Activated CD4-positive, alpha-beta T cell treated with anti-CD3 and anti-CD28 coated beads for 48 hours (primary cell): ENCODE measurements at regions not wholly inside any gene's neighbourhood (a gene's known extent, or its start where the extent isn't known, plus 50 kb on each side); places are given as distances from the start of the nearest gene placed in this dataset.
A peak's percentile ranks its signal among the peaks of the same experiment; 100 is the strongest.

Experiments
- DNase-seq: peaks from one replicate; pipeline ENCODE4 v3.0.0-alpha.2; 2020

GRCh38 chr12:93107514-93108312 is 178.6 kb upstream of the EEA1 start:
- DNase-seq: no peak

GRCh38 chr12:93108985-93109384 is 179.9 kb upstream of the EEA1 start:
- no peak for DNase-seq

GRCh38 chr12:93109551-93110203 is 180.6 kb upstream of the EEA1 start:
- DNase-seq: peak; percentile 60

- no peak for DNase-seq
Measured at GRCh38 chr12:93111773-93112172, 182.7 kb upstream of the EEA1 start.

GRCh38 chr12:93113317-93114006 is 184.4 kb upstream of the EEA1 start:
- no peak for DNase-seq

GRCh38 chr12:93115198-93115601 is 186.1 kb upstream of the EEA1 start:
- DNase-seq: no peak

- DNase-seq: no peak
Measured at GRCh38 chr12:93115646-93116045, 186.6 kb upstream of the EEA1 start.

- DNase-seq: no peak
Measured at GRCh38 chr12:93116632-93117031, 187.5 kb upstream of the EEA1 start.

- DNase-seq: no peak
Measured at GRCh38 chr12:93121729-93122488, 192.8 kb upstream of the EEA1 start.

GRCh38 chr12:93122569-93123091 is 193.5 kb upstream of the EEA1 start:
- no peak for DNase-seq

GRCh38 chr12:93125126-93125525 is 196.0 kb upstream of the EEA1 start:
- DNase-seq: no peak

GRCh38 chr12:93126069-93126474 is 197.0 kb upstream of the EEA1 start:
- DNase-seq: no peak

- DNase-seq: no peak
Measured at GRCh38 chr12:93127107-93127560, 198.0 kb upstream of the EEA1 start.

GRCh38 chr12:93127582-93128331 is 198.7 kb upstream of the EEA1 start:
- no peak for DNase-seq

GRCh38 chr12:93128332-93128707 is 199.2 kb upstream of the EEA1 start:
- DNase-seq: no peak

- DNase-seq: no peak
Measured at GRCh38 chr12:93130366-93131054, 201.4 kb upstream of the EEA1 start.

- DNase-seq: no peak
Measured at GRCh38 chr12:93133361-93133760, 204.3 kb upstream of the EEA1 start.

GRCh38 chr12:93134175-93134890 is 205.2 kb upstream of the EEA1 start:
- DNase-seq: no peak

GRCh38 chr12:93134893-93135285 is 205.8 kb upstream of the EEA1 start:
- no peak for DNase-seq
